ENCODE measurements at regions not wholly inside any gene's neighbourhood (a gene's known extent, or its start where the extent isn't known, plus 50 kb on each side); places are given as distances from the start of the nearest gene placed in this dataset.

GRCh38 chr3:46113608-46114007 is 86.3 kb upstream of the XCR1 start:
- DNase-seq (ENCODE audit: low read depth): no peak

DNA sequence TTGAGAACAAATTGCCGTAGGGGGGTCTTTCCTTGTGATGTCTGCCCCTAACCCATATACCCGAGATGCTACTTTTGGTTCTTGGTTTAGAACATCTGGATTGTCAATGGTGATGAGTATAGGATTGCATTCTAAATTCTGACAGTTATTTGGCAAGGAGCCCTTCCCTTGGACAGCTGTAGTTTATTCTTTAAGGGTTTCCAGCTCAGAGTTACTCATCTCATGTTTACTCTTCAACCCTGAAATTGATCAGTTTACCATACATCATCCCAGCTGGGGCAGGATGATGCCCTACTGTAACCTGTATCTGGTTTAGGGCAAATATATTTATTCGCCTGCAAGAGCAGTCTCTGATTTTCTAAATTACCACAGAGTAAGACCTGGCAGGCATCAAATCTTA is 85.7 kb upstream of the XCR1 start:
- no peak for DNase-seq (ENCODE audit: low read depth)

DNA sequence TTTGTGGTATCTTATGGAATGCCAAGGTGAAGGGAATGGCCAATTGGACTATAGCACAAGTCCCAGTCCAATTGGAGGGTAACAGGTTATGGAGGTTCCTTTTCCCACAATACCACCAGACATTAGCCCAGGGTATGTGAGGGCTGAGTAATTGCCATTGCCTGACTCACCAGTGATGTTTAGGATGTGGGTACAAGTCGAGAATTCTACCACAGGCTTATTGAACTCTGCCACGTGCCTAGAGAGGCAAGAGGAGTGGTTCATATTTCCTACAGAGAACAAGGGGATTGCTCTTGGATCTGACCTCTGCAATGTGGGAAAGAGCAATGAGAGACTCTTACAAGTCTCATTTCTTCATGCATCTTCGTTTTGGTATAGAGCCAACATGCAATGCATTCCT is 85.0 kb upstream of the XCR1 start:
- DNase-seq (ENCODE audit: low read depth): no peak

GRCh38 chr3:46110701-46111493 is 83.6 kb upstream of the XCR1 start:
- peak; percentile 85 for DNase-seq (ENCODE audit: low read depth)

DNA sequence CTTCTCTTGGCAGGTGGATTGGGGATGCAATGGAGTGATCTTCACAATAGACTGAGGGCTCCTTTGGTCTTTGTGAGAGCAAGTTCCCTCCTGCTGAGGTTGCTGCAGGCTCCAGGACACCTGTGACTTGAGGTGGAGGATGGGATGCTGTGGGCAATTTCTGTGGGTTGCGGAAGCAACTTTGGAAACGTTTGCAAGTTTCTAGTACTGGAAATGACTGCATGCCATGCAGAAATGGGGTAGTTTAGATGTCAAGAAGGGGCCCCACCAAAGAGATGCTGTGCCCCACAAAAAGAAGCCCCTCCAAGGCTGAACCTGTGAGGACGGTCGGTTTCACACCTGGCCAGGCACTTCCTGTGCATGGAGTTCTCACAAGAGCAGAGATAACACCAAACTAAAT is 80.4 kb upstream of the XCR1 start:
- no peak for DNase-seq (ENCODE audit: low read depth)

DNA sequence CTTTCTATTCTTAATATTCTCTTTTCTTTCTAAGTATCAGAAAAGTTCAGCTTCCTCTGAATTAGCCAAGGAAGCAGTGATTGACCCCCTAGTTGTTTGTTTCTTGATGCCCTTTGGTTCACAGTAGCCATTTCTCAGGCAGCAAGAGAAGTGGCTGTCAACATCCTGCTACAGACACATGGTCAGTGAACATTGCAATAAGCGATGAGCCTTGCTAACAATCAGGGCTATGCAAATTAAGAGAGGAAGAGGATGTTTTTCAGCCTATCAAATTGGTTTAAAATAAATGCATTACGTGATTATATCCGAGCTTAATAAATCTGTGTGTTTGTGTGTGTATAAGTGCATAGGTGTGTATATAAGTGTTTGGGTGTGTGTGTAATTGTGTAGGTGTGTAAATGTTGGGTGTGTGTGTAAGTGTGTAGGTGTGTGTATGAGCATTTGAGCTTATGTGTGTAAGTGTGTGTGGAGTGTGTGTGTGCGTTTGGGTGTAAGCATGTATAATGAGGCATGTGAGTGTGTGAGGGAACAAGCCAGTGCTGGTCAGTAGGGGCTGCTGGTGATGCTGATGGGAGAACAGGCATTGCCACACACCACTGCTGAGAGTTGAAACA is 78.1 kb upstream of the XCR1 start:
- no peak for DNase-seq (ENCODE audit: low read depth)

DNA sequence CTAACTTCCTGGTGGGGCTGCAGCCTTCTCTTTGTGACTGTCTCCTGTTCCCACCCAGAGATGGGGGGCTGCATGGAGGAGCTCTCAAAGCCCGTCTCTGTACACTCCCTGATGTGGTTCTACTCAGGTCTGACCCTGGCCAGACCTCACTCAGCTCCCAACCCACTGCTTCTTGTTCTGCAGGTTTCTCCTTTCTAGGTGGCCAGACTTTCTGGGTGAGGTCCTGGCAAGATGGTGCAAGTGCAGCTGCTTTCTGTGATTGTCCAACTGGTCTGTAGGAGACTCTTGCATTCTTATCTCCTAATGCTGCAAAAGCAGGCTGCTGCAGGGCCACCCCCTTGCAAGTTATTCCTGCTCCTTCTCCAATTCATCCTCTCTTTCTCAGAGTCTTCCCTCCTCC is 77.4 kb upstream of the XCR1 start:
- no peak for DNase-seq (ENCODE audit: low read depth)

- DNase-seq (ENCODE audit: low read depth): no peak
Observed at GRCh38 chr3:46102780-46103130, 75.5 kb upstream of the XCR1 start.

GRCh38 chr3:46102059-46102779 is 74.9 kb upstream of the XCR1 start:
- DNase-seq (ENCODE audit: low read depth): no peak

GRCh38 chr3:46100812-46101211 is 73.5 kb upstream of the XCR1 start:
- DNase-seq (ENCODE audit: low read depth): no peak

DNA sequence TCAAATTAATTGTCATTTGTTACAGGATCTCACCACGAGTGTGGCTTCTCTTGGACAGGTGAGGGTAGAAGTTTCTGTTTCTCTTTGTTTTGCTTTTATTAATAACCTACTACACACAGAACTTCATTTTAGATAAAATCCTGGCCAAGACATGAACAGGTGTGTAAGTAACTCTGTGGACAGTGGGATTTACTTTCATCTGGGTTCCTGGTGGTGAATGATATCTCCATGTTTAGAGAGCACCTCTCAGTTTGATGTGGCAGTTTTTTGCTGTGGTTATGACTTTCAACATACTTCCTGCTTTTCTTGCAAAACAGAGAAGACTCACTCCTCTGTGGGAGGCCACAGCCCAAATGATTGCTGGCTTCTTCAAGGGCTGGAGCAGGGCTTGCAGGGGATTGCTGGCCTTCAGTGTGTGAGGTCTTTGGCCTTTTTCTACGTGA is 71.1 kb upstream of the XCR1 start:
- DNase-seq (ENCODE audit: low read depth): no peak

GRCh38 chr3:46097691-46098241 is 70.5 kb upstream of the XCR1 start:
- DNase-seq (ENCODE audit: low read depth): no peak

DNA sequence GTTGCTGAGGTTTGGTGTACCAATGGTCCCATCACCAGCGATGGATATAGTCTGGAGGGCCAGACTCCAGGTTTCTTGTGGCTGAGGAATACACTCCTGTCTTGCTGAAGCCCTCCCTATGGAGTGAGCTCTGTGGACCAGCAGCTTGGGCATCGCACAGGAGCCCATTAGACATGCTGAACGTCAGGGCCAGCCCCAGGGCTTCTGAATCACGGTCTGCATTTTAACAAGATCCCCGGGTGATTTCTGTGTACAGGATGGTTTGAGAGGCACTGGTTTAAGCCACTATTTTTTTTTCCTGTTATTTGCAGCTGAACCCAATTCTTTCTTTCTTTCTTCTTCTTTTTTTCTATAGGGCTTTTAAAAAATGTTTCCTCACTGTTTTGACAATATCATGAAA is 69.5 kb upstream of the XCR1 start:
- DNase-seq (ENCODE audit: low read depth): no peak

DNA sequence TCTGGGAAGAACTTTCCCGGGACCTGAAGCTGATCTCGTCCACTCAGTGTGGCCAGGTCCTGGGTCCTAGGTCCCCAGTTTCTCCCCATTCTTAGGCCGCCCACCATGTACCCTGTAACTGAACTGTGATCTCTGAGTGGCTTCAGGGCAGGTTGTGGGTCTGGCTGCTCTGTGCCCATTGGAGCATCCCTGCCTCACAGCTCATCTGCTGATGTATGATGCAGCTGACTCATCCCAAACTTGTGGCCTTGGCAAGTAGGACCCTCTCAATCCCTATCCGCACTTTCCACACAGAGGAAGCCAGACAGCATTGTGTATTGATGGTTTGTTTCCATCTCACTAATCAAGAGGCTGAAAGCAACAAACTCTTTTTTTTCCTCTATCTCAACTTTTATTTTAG is 69.1 kb upstream of the XCR1 start:
- no peak for DNase-seq (ENCODE audit: low read depth)

DNA sequence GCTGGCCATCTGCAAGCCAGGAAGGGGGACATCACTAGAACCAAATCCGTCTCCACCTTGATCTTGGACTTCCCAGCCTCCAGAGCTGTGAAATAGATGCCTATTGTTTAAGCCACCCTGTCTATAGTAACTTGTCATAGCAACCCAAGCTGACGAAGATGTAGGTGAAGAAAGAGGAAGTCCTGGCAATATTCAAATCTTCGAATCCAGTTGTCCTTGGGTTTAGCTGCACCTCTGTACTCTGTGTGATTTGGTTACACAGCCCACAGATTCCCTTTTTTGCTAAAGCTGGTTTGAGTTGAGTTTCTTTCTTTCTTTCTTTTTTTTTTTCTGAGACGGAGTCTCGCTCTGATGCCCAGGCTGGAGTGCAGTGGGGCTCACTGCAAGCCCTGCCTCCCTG is 68.0 kb upstream of the XCR1 start:
- DNase-seq (ENCODE audit: low read depth): no peak

GRCh38 chr3:46094506-46094905 is 67.2 kb upstream of the XCR1 start:
- DNase-seq (ENCODE audit: low read depth): no peak

DNA sequence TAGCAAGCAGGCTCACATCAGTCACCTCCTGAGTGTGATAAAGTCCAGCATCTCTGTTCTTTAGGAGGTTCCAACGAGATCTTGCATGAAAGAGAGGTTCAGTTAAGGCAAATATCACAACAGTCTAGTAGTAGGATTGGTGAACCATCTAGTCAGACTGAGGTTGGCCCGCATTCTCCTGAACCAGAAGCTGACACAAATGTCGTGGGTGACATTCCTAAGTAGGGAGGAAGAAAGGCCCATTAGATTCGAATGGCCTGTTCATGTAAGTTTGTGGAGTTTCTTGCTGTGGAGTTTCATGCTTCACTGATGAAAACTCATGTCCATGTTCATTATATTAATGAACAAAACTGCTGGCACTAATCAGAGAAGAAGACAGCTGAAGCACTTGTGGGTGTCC is 66.7 kb upstream of the XCR1 start:
- DNase-seq (ENCODE audit: low read depth): no peak

DNA sequence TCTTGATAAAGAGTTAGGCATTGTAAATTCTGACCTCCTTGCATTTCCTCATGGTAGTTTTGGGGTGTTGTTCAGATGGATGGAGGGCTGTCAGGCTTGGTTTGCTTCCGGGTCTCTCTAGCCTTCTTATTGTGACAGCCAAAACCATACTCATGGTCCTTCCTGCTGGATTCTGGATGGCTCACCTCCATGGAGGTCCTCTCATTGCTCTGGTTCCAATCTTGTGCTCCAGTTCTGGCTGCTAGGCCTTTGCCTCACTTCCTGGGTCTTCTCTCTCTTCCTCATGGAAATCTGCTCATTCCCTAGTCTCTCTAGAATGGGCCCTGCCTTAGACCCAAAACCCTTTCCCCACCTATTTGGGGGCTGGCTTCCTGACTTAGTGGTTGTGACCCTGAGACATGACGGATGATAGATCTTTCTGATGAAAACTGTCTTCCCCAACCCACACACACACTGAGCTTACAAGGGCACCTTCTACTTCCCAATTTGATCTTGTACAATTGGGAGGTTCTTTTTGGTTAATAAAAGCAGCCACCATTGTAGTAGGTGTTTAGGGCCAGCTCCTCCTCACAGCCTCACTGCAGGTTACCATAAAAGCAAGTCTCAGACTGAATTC is 66.2 kb upstream of the XCR1 start:
- no peak for DNase-seq (ENCODE audit: low read depth)

DNA sequence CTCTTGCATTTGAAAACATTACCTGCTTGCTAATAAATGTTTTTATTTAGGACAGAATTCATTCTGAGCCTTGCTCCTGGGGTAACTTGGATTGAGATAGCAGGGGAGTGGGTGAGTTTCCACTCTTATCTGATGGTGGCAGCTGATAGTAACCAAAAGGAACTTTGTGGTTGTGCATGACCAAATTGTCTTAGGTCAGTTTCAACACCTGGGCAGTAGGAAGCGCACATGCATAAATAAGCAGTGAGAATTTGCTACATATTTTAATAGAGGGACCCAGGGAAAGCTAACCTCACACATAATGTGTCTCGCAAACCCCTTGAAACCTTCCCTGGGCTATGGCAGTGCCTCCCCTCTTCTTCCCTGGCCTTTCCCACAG is 65.4 kb upstream of the XCR1 start:
- DNase-seq (ENCODE audit: low read depth): no peak

DNA sequence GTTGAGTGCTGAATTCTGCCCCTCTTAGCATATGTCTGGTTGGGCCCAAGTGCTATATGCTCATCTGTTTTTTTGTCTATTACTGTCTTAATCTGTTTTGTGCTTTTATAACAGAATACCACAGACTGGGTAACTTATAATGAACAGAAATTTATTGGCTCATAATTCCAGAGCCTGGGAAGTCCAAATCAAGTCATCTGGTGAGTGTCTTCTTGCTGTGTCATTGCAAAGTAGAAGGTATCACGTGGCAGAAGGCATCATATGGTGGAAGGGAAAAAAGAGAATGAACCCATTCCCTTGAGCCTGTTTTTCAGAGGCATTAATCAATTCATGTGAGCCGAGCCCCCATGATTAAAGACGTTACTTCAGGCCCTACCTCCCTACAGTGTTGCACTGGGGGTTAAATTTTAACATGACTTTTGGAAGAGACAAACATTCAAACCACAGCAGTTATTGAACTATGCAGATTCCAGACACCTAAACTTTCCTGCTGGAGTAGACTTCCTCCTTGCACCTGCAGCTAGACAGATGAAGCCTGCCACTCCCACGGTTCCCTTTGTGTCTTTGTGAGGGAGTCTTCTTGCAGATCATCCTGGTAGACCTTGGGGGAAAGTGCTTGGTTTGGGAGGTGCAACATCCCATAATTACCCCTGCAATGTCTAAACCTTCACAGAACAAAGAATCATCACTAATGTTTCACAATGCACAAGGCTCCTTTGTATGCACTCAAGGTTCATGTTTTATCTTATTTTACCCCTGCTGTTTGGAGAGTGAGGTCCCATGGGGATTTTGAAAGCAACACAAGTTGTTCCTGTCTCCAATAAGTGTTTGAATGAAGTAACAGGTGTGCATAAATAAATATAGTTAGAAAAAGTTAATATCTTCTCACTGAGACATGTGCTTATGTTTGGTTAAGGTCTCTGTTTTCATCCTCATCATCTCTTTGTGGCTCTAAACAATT is 64.7 kb upstream of the XCR1 start:
- DNase-seq (ENCODE audit: low read depth): no peak

GRCh38 chr3:46091046-46091445 is 63.8 kb upstream of the XCR1 start:
- no peak for DNase-seq (ENCODE audit: low read depth)

All from fibroblast of the conjunctiva (primary cell).